Prostate gland (tissue), 2 donors: ENCODE measurements at regions not wholly inside any gene's neighbourhood (a gene's known extent, or its start where the extent isn't known, plus 50 kb on each side); places are given as distances from the start of the nearest gene placed in this dataset.

ENCODE experiments used
- DNase-seq: peaks from one replicate; pipeline ENCODE4 v3.0.0-alpha.2; 2019; ENCODE audit warnings: low spot score
- H3K27ac ChIP-seq, 2 donors: fragments of 200-600 bp; sonication (generic); 2 replicates each; pipeline ENCODE4 v1.5.1; 2017 to 2019
- H3K27me3 ChIP-seq: fragments of 200-600 bp; sonication (generic); replicated peaks from 2 replicates; pipeline ENCODE4 v1.5.1; 2019; ENCODE audit not compliant: insufficient read depth
- H3K36me3 ChIP-seq, 2 donors: fragments of 200-600 bp; sonication (generic); 1 replicate in 1 of 2; 2 replicates in 1 of 2; pipeline versions ENCODE4 v1.5.1 to v1.8.1; 2017 to 2019
- H3K4me1 ChIP-seq: fragments of 200-600 bp; sonication (generic); replicated peaks from 2 replicates; pipeline ENCODE4 v1.5.1; 2019
- H3K4me3 ChIP-seq, 2 donors: fragments of 200-600 bp; sonication (generic); 2 replicates each; pipeline ENCODE4 v1.5.1; 2017 to 2019
- H3K9me3 ChIP-seq: fragments of 200-600 bp; sonication (generic); 2 replicates; pipeline ENCODE4 v1.5.1; 2017
- CTCF ChIP-seq, 4 experiments: fragments of 200-600 bp in 2 of 4; fragments of 450-650 bp in 2 of 4; sonication (generic) in 2 of 4; IDR thresholded peaks; 1 replicate in 3 of 4; 2 replicates in 1 of 4; pipeline ENCODE4 v1.5.1; 2016 to 2019; ENCODE audit warnings: antibody characterized with exemption in 4 of 4, mild to moderate bottlenecking in 2 of 4, moderate library complexity in 2 of 4
- POLR2A ChIP-seq: fragments of 450-650 bp; IDR thresholded peaks from one replicate; pipeline ENCODE4 v1.6.1; 2016; ENCODE audit warnings: antibody characterized with exemption, mild to moderate bottlenecking
- POLR2AphosphoS5 ChIP-seq: sonication (generic); formaldehyde crosslinking; IDR thresholded peaks from one replicate; pipeline ENCODE4 v1.6.1; 2017; ENCODE audit warnings: antibody characterized with exemption
- WGBS: methylation state at CpG from one replicate; pipeline ENCODE4 v1.1.5; 2018; 5-methylcytosine and 5-hydroxymethylcytosine counted together
- intact Hi-C: fragments of 100-400 bp; cut with DNase I; formaldehyde crosslinking; loops from one replicate; pipeline ENCODE4 v1.14.2; 2022

GRCh38 chr9:7899753-7900152 is 100.2 kb upstream of the DMAC1 start:
- Histone ChIP-seq H3K36me3 (no peaks in the 10 kb centered on the region), H3K4me3 (no peak overlapping the region), H3K27me3 (no peaks in the 10 kb centered on the region), H3K9me3 (no peaks in the 10 kb centered on the region), H3K4me1 (no peaks in the 10 kb centered on the region), H3K27ac (no peak overlapping the region)
- 83% methylated on average over 3 of the region's 3 CpGs for WGBS
- no peak for TF ChIP-seq POLR2AphosphoS5
- no peak for TF ChIP-seq POLR2A
- TF ChIP-seq CTCF (IDR thresholded peaks at IDR 0.05), result no peak
- intact Hi-C loops, result no loop called here
- no peak for DNase-seq

- WGBS, result 82% methylated on average over 4 of the region's 4 CpGs
- Histone ChIP-seq H3K4me3 (no peak overlapping the region), H3K9me3 (no peaks in the 10 kb centered on the region), H3K27ac (no peak overlapping the region), H3K4me1 (no peaks in the 10 kb centered on the region), H3K27me3 (no peaks in the 10 kb centered on the region), H3K36me3 (no peaks in the 10 kb centered on the region)
- intact Hi-C loops, result no loop called here
- TF ChIP-seq POLR2A (no peak), POLR2AphosphoS5 (no peak), CTCF (IDR thresholded peaks at IDR 0.05) (no peak)
- DNase-seq, result no peak
These were observed 94.7 kb upstream of the DMAC1 start for GRCh38 chr9:7894231-7894630.

GRCh38 chr9:7892975-7893374 is 93.4 kb upstream of the DMAC1 start:
- Histone ChIP-seq H3K27me3 (no peaks in the 10 kb centered on the region), H3K4me3 (no peak overlapping the region), H3K27ac (no peak overlapping the region), H3K36me3 (no peaks in the 10 kb centered on the region), H3K4me1 (no peaks in the 10 kb centered on the region), H3K9me3 (no peaks in the 10 kb centered on the region)
- TF ChIP-seq CTCF (IDR thresholded peaks at IDR 0.05), result no peak
- no peak for TF ChIP-seq POLR2AphosphoS5
- TF ChIP-seq POLR2A, result no peak
- no peak for DNase-seq
- intact Hi-C loops, result no loop called here
- WGBS, result 84% methylated on average over 5 of the region's 5 CpGs

- no peak for DNase-seq
- no peak overlapping the region for H3K27ac ChIP-seq
- 64% methylated on average over 6 of the region's 6 CpGs for WGBS
These were observed 80.1 kb upstream of the DMAC1 start for GRCh38 chr9:7879551-7880245.

More at GRCh38 chr9:7879551-7880245, 80.1 kb upstream of the DMAC1 start:
- Histone ChIP-seq H3K4me3 (no peak overlapping the region), H3K9me3 (no peaks in the 10 kb centered on the region), H3K27me3 (no peaks in the 10 kb centered on the region), H3K36me3 (no peaks in the 10 kb centered on the region), H3K4me1 (no peaks in the 10 kb centered on the region)
- intact Hi-C loops, result no loop called here
- TF ChIP-seq POLR2AphosphoS5, result no peak
- no peak for TF ChIP-seq POLR2A
- TF ChIP-seq CTCF (IDR thresholded peaks at IDR 0.05), result no peak
